ENCODE measurements at regions not wholly inside any gene's neighbourhood (a gene's known extent, or its start where the extent isn't known, plus 50 kb on each side); places are given as distances from the start of the nearest gene placed in this dataset.

GRCh38 chr13:76677043-76677442 is 209.2 kb downstream of the KCTD12 start:
- TF ChIP-seq CTCF (conservative IDR thresholded peaks at IDR 0.05) (no peak), EZH2 (IDR thresholded peaks at IDR 0.05; ENCODE audit: low read depth) (no peak)
